Adrenal gland (tissue), 5 donors: ENCODE measurements at regions not wholly inside any gene's neighbourhood (a gene's known extent, or its start where the extent isn't known, plus 50 kb on each side); places are given as distances from the start of the nearest gene placed in this dataset.

ENCODE experiments used
- CTCF ChIP-seq, 6 experiments: fragments of 450-650 bp in 4 of 6; fragments of 200-600 bp in 2 of 6; sonication (generic) in 1 of 6; IDR thresholded peaks; 1 replicate in 5 of 6; 2 replicates in 1 of 6; pipeline versions ENCODE4 v1.5.1 to v1.8.0; 2016 to 2021; ENCODE audit warnings: antibody characterized with exemption in 6 of 6, mild to moderate bottlenecking in 2 of 6, moderate library complexity in 1 of 6
- POLR2A ChIP-seq, 2 donors: fragments of 450-650 bp; IDR thresholded peaks; one replicate each; pipeline ENCODE4 v1.6.1; 2017; ENCODE audit warnings: antibody characterized with exemption in 2 of 2, mild to moderate bottlenecking in 2 of 2, moderate library complexity in 1 of 2
- donor health status: DM: no; HTN: no; CAD: no.

GRCh38 chr1:199675937-199676336 lies 351.6 kb upstream of the NR5A2 start:
- TF ChIP-seq CTCF (IDR thresholded peaks at IDR 0.05) (no peak), POLR2A (IDR thresholded peaks at IDR 0.05) (no peak)
